ENCODE measurements at regions not wholly inside any gene's neighbourhood (a gene's known extent, or its start where the extent isn't known, plus 50 kb on each side); places are given as distances from the start of the nearest gene placed in this dataset.
A peak's percentile ranks its signal among the peaks of the same experiment; 100 is the strongest.

GRCh38 chr14:76937181-76938091 is 91.1 kb downstream of the IRF2BPL start:
- TF ChIP-seq CTCF (IDR thresholded peaks at IDR 0.05; ENCODE audit: insufficient read depth, low read depth, low read length): no peak
- no peak overlapping the region for H3K4me3 ChIP-seq (ENCODE audit: low read depth, low read length)
- DNase-seq (ENCODE audit: low read depth): peak; percentile 83

- no peak for TF ChIP-seq CTCF (IDR thresholded peaks at IDR 0.05; ENCODE audit: insufficient read depth, low read depth, low read length)
- no peak overlapping the region for H3K4me3 ChIP-seq (ENCODE audit: low read depth, low read length)
- no peak for DNase-seq (ENCODE audit: low read depth)
Measured at GRCh38 chr14:76936483-76936882, 92.0 kb downstream of the IRF2BPL start.

DNA sequence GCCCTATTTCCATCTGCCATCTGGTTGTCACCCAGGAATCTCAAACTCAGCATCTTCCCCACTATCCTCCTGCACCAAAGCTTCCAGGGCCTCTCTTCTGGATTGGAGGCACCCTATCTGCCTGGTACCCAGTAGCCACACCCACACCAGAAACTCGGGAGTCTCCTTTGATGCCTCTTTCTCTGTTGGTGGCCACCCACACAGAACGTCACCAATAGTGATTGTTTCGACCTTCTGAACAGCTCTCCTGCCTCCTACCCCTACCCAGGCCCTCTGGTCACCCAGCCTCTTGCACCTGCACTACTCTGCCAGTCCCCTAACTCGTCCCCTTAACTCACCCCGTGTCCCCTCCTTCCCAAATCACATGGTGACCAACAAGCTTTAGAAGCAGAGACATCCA is 95.0 kb downstream of the IRF2BPL start:
- TF ChIP-seq CTCF (IDR thresholded peaks at IDR 0.05; ENCODE audit: insufficient read depth, low read depth, low read length): no peak
- no peak overlapping the region for H3K4me3 ChIP-seq (ENCODE audit: low read depth, low read length)
- DNase-seq (ENCODE audit: low read depth): no peak

- no peak overlapping the region for H3K4me3 ChIP-seq (ENCODE audit: low read depth, low read length)
- no peak for DNase-seq (ENCODE audit: low read depth)
Measured at GRCh38 chr14:76931631-76932402, 96.7 kb downstream of the IRF2BPL start.

DNA sequence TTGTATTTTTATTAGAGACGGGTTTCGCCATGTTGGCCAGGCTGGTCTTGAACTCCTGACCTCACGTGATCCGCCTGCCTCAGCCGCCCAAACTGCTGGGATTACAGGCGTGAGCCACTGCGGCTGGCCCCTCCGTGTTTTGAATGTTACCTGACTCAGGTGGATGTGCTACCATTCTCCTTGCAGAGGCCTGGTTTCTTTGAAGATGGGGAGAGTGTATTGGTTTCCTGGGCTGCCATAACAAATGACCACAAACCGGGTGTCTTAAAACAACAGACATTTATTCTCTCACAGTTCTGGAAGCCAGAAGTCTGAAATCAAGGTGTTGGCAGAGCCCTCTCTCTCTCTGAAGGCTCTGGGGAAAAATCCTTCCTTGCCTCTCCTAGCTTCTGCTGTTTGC is 98.0 kb downstream of the IRF2BPL start:
- H3K4me3 ChIP-seq (ENCODE audit: low read depth, low read length): no peak overlapping the region
- DNase-seq (ENCODE audit: low read depth): no peak
- no peak for TF ChIP-seq CTCF (IDR thresholded peaks at IDR 0.05; ENCODE audit: insufficient read depth, low read depth, low read length)

More at GRCh38 chr14:76931631-76932402, 96.7 kb downstream of the IRF2BPL start:
- TF ChIP-seq CTCF (IDR thresholded peaks at IDR 0.05; ENCODE audit: insufficient read depth, low read depth, low read length): no peak

DNA sequence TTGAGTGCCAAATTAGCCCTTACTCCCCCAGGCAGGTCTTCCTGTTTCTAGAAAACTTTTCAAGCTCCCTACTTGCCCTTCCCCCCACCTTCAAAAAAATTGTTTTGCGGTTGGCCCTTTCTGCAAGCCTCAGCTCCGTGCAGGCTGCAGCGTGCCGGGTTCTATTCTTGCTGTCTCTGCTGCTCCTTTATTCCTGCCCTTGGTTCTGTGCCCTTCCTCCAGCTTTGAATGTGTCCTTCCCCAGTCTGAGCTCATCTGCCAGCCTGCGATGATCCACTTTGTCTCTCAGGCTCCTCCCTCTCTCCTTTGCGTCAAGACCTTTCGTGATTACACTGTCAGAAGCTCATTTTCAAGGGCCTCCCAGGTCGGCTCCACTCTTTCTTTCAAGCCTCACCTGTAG is 98.6 kb downstream of the IRF2BPL start:
- TF ChIP-seq CTCF (IDR thresholded peaks at IDR 0.05; ENCODE audit: insufficient read depth, low read depth, low read length): no peak
- no peak for DNase-seq (ENCODE audit: low read depth)

More for the DNA sequence above, 98.6 kb downstream of the IRF2BPL start:
- H3K4me3 ChIP-seq (ENCODE audit: low read depth, low read length): no peak overlapping the region
